PC-3 (cell line): ENCODE measurements at regions not wholly inside any gene's neighbourhood (a gene's known extent, or its start where the extent isn't known, plus 50 kb on each side); places are given as distances from the start of the nearest gene placed in this dataset.

Experiments used
- ATAC-seq: fragments of 200-7000 bp; cut with Tn5 transposase; 2 replicates; pipeline ENCODE4 v1.9.1; 2020; ENCODE audit warnings: mild to moderate bottlenecking, moderate library complexity
- BruUV-seq: library from RNA; stranded (reverse); fragments of 400-500 nt; replicated peaks from 2 replicates; lab custom pipeline; 2021; lab: Mats Ljungman, UMichigan
- CTCF ChIA-PET: fragments of 300-600 bp; sonication (Branson Sonifier 250); formaldehyde crosslinking; loops from one replicate; lab custom pipeline; 2022; ENCODE audit warnings: antibody characterized with exemption; lab: Charles Lee
- POLR2A ChIA-PET: fragments of 300-600 bp; sonication (Branson Sonifier 250); formaldehyde crosslinking; loops from one replicate; lab custom pipeline; 2022; ENCODE audit warnings: antibody characterized with exemption; ENCODE audit not compliant: unreplicated experiment; lab: Charles Lee
- DNase-seq: peaks from one replicate; pipeline ENCODE4 v3.0.0-alpha.2; 2015
- H2AFZ ChIP-seq: fragments of 300-600 bp; sonication (generic); 2 replicates; pipeline ENCODE4 v1.6.0; 2016; ENCODE audit warnings: antibody characterized with exemption, low read length
- H3F3A ChIP-seq: fragments of 300-600 bp; sonication (generic); one replicate; pipeline ENCODE4 v1.6.0; 2017; ENCODE audit warnings: antibody characterized with exemption, low read length, control low read depth, mild to moderate bottlenecking; ENCODE audit not compliant: unreplicated experiment
- H3K27ac ChIP-seq: fragments of 300-600 bp; sonication (generic); 2 replicates; pipeline ENCODE4 v1.5.1; 2016; ENCODE audit warnings: mild to moderate bottlenecking, low read length
- H3K27me3 ChIP-seq: fragments of 300-600 bp; sonication (generic); 2 replicates; pipeline ENCODE4 v1.6.1; 2016; ENCODE audit warnings: low read length, mixed read lengths
- H3K36me3 ChIP-seq: fragments of 300-600 bp; sonication (generic); 2 replicates; pipeline ENCODE4 v1.6.1; 2016; ENCODE audit warnings: low read depth, mixed run types, low read length, mixed read lengths
- H3K4me1 ChIP-seq: fragments of 300-600 bp; sonication (generic); 2 replicates; pipeline ENCODE4 v1.5.1; 2016; ENCODE audit warnings: low read length; ENCODE audit not compliant: insufficient read depth
- H3K4me2 ChIP-seq: fragments of 300-600 bp; sonication (generic); 2 replicates; pipeline ENCODE4 v1.6.0; 2016; ENCODE audit warnings: low read length
- H3K4me3 ChIP-seq: fragments of 300-600 bp; sonication (generic); 2 replicates; pipeline ENCODE4 v1.5.1; 2016; ENCODE audit warnings: mild to moderate bottlenecking, low read length, mixed read lengths
- H3K79me2 ChIP-seq: fragments of 300-600 bp; sonication (generic); 2 replicates; pipeline ENCODE4 v1.6.1; 2017; ENCODE audit warnings: low read length, mixed read lengths
- H3K9ac ChIP-seq: fragments of 300-600 bp; sonication (generic); 2 replicates; pipeline ENCODE4 v1.6.0; 2016; ENCODE audit warnings: mild to moderate bottlenecking, low read length
- H3K9me2 ChIP-seq: fragments of 300-600 bp; sonication (generic); replicated peaks from 2 replicates; pipeline ENCODE4 v1.6.1; 2016; ENCODE audit warnings: mixed run types, low read length, mixed read lengths
- H3K9me3 ChIP-seq: fragments of 300-600 bp; sonication (generic); 2 replicates; pipeline ENCODE4 v1.6.1; 2016; ENCODE audit warnings: low read length, mixed read lengths
- H4K20me1 ChIP-seq: fragments of 300-600 bp; sonication (generic); 2 replicates; pipeline ENCODE4 v1.6.1; 2016; ENCODE audit warnings: low read length, mixed read lengths
- CTCF ChIP-seq: fragments of 300-600 bp; sonication (generic); conservative IDR thresholded peaks from 2 replicates; pipeline ENCODE4 v1.5.1; 2017; ENCODE audit warnings: antibody characterized with exemption, low read depth, mild to moderate bottlenecking, low read length
- EZH2 ChIP-seq: fragments of 300-600 bp; sonication (generic); IDR thresholded peaks from one replicate; pipeline ENCODE4 v1.6.1; 2017; ENCODE audit warnings: antibody characterized with exemption, mild to moderate bottlenecking, low read length; ENCODE audit not compliant: unreplicated experiment
- EZH2phosphoT487 ChIP-seq: fragments of 300-600 bp; sonication (generic); IDR thresholded peaks from 2 replicates; pipeline ENCODE4 v1.6.1; 2018; ENCODE audit warnings: mild to moderate bottlenecking, antibody characterized with exemption, low read length, borderline replicate concordance
- intact Hi-C: fragments of 100-400 bp; cut with micrococcal nuclease; formaldehyde crosslinking; loops from 2 replicates; pipeline ENCODE4 v1.9.0; 2023

- H3K9me2 ChIP-seq = no peaks in the 10 kb centered on the region
- CTCF ChIA-PET = no interaction called here
- no peak overlapping the region for H3K27ac ChIP-seq
- H3K79me2 ChIP-seq = no peaks in the 10 kb centered on the region
- H3K4me3 ChIP-seq = no peak overlapping the region
- no TSS peak for BruUV-seq
- H3K27me3 ChIP-seq = peaks cover 49% of the 10 kb centered on the region
- H3F3A ChIP-seq = no peaks in the 10 kb centered on the region
- H3K4me2 ChIP-seq = no peak overlapping the region
- no peaks in the 10 kb centered on the region for H3K4me1 ChIP-seq
- TF ChIP-seq EZH2phosphoT487 (no peak), EZH2 (no peak), CTCF (no peak)
- POLR2A ChIA-PET = no interaction called here
- H3K36me3 ChIP-seq = no peaks in the 10 kb centered on the region
- H2AFZ ChIP-seq = no peak overlapping the region
- ATAC-seq = no peak
- no peak for DNase-seq
- no peak overlapping the region for H3K9ac ChIP-seq
- intact Hi-C loops = no loop called here
- H3K9me3 ChIP-seq = no peaks in the 10 kb centered on the region
- H4K20me1 ChIP-seq = no peaks in the 10 kb centered on the region
Observed at GRCh38 chr2:866887-867286, 83.8 kb upstream of the SNTG2 start.

GRCh38 chr2:866009-866680 lies 84.5 kb upstream of the SNTG2 start:
- ATAC-seq (no peak), DNase-seq (no peak)
- H3K27me3 ChIP-seq = peaks cover 42% of the 10 kb centered on the region
- CTCF ChIA-PET = no interaction called here
- no peaks in the 10 kb centered on the region for H3K36me3 ChIP-seq
- H3F3A ChIP-seq = no peaks in the 10 kb centered on the region
- no peaks in the 10 kb centered on the region for H3K9me2 ChIP-seq
- POLR2A ChIA-PET = no interaction called here
- H3K4me1 ChIP-seq = no peaks in the 10 kb centered on the region
- no peaks in the 10 kb centered on the region for H4K20me1 ChIP-seq
- no peak overlapping the region for H2AFZ ChIP-seq
- no peaks in the 10 kb centered on the region for H3K9me3 ChIP-seq
- no TSS peak for BruUV-seq
- intact Hi-C loops = no loop called here
- no peak overlapping the region for H3K4me2 ChIP-seq
- H3K79me2 ChIP-seq = no peaks in the 10 kb centered on the region
- H3K9ac ChIP-seq = no peak overlapping the region
- H3K4me3 ChIP-seq = no peak overlapping the region
- no peak for TF ChIP-seq EZH2phosphoT487
- no peak for TF ChIP-seq EZH2
- no peak for TF ChIP-seq CTCF
- no peak overlapping the region for H3K27ac ChIP-seq

GRCh38 chr2:864501-865106 lies 86.0 kb upstream of the SNTG2 start:
- no TSS peak for BruUV-seq
- H3K27ac ChIP-seq = no peak overlapping the region
- ATAC-seq = no peak
- intact Hi-C loops = no loop called here
- H3K4me1 ChIP-seq = no peaks in the 10 kb centered on the region
- no peaks in the 10 kb centered on the region for H3K79me2 ChIP-seq
- H2AFZ ChIP-seq = no peak overlapping the region
- H3K36me3 ChIP-seq = no peaks in the 10 kb centered on the region
- no peak overlapping the region for H3K9ac ChIP-seq
- ChIA-PET CTCF (no interaction called here), POLR2A (no interaction called here)
- no peak for DNase-seq
- TF ChIP-seq EZH2 = no peak
- TF ChIP-seq CTCF = no peak
- no peak for TF ChIP-seq EZH2phosphoT487
- no peaks in the 10 kb centered on the region for H3K9me3 ChIP-seq
- peaks cover 26% of the 10 kb centered on the region for H3K27me3 ChIP-seq
- no peak overlapping the region for H3K4me2 ChIP-seq
- H3K4me3 ChIP-seq = no peak overlapping the region
- H3F3A ChIP-seq = no peaks in the 10 kb centered on the region
- H3K9me2 ChIP-seq = no peaks in the 10 kb centered on the region
- no peaks in the 10 kb centered on the region for H4K20me1 ChIP-seq
